Left lung (tissue), 4 donors: ENCODE measurements at regions not wholly inside any gene's neighbourhood (a gene's known extent, or its start where the extent isn't known, plus 50 kb on each side); places are given as distances from the start of the nearest gene placed in this dataset.

Experiments
- ATAC-seq: fragments of 200-7000 bp; cut with Tn5 transposase; one replicate; pipeline ENCODE4 v1.9.1; 2020; ENCODE audit warnings: moderate library complexity
- DNase-seq, 4 donors: peaks; one replicate each; pipeline ENCODE4 v3.0.0-alpha.2; 2013 to 2020
- H3K27ac ChIP-seq, 2 donors: fragments of 200-600 bp; sonication (generic) in 1 of 2; one replicate each; pipeline versions ENCODE4 v1.5.0 to v1.8.0; 2020 to 2021
- H3K27me3 ChIP-seq, 2 donors: fragments of 200-600 bp; sonication (generic) in 1 of 2; one replicate each; pipeline versions ENCODE4 v1.5.0 to v1.8.0; 2020 to 2021
- H3K36me3 ChIP-seq, 2 donors: fragments of 200-600 bp; sonication (generic) in 1 of 2; one replicate each; pipeline versions ENCODE4 v1.5.0 to v1.8.0; 2020 to 2021
- H3K4me1 ChIP-seq, 2 donors: fragments of 200-600 bp; one replicate each; pipeline ENCODE4 v1.8.0; 2021
- H3K4me3 ChIP-seq, 2 donors: fragments of 200-600 bp; sonication (generic) in 1 of 2; one replicate each; pipeline versions ENCODE4 v1.5.0 to v1.8.0; 2020 to 2021; ENCODE audit warnings: mild to moderate bottlenecking in 1 of 2
- H3K9me3 ChIP-seq, 2 donors: fragments of 200-600 bp; sonication (generic) in 1 of 2; one replicate each; pipeline versions ENCODE4 v1.5.0 to v1.8.0; 2020 to 2021
- intact Hi-C, 2 donors: fragments of 100-400 bp; cut with DNase I; formaldehyde crosslinking; loops; one replicate each; pipeline versions ENCODE4 v1.11.2 to v1.14.2; 2022
- TF ChIP-seq, protein P1 (sequence below), 2 donors: fragments of 200-600 bp; sonication (generic) in 1 of 2; IDR thresholded peaks; one replicate each; pipeline versions ENCODE4 v1.5.0 to v1.8.0; 2021; ENCODE audit warnings: antibody characterized with exemption in 2 of 2
- donor health status: DM: no; HTN: yes; CAD: no.
- donor health status: DM: no; HTN: no; CAD: no.

DNA sequence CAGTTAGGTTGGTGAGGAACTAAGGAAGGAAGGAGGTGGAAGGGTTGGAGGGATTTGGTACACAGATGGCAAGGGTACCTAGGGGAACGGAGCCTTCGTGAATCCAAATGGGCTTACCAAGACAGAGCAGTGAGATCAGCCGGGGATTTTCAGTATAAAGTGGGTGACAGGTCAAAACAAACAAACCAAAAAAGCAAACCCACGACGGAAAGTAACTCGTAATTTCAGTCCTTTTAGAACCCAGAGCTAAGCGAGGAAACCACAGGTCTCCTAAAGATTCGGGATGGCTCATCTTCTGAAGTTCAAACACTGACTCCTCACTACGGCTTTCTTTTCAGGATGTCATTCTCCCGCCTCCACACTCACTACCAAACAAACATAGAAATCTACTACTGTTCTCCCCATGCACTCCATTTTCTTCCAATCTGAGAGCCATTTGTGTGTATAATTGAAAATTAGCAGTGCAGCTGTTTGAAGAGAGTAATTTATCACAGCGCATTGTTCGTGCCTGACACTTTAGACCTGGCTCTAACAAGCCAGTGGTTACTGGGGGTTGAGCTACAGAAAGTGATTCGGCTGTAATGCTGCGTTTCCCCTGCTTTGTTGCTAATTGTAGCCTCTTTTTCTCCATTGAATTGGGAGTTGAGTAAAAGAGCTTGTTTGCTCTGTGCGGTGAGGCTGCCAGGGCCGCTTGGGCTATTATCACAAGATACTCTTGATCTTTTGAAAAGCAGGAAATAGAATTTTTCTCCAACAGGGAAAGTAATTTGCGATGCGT is 64.7 kb upstream of the CCDC39 start:
- DNase-seq, result peak in 1 of 4 donors; percentile 1
- intact Hi-C loops, result no loop called here

DNA sequence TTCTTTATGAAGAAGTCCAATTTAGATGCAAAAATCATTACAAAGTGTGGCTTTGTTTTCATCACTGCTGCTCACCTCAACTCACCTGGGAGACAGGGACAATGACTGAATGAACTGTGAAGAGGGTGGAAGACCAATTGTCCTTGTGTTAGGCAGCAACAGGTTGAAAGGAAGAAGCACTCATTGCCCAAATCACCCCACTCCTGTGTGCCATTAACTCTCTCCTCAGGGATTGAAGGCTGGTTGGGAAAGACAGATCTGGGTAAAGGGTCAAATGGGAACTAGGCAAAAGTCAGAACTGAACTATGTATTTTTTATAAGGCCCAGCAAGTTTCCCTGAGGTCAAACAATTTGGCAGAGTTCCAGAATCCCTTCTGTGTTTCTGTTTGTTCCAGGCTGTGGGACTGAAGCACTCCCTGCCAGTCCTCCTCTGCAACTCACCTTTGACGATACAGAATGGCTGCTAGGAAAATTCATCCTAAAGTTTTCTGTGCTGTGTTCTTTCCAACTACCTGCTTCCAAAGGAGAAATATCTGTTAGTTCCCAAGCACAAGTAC is 68.6 kb upstream of the CCDC39 start:
- no peak for ATAC-seq
- intact Hi-C loops, result no loop called here
- TF ChIP-seq, protein P1, sequence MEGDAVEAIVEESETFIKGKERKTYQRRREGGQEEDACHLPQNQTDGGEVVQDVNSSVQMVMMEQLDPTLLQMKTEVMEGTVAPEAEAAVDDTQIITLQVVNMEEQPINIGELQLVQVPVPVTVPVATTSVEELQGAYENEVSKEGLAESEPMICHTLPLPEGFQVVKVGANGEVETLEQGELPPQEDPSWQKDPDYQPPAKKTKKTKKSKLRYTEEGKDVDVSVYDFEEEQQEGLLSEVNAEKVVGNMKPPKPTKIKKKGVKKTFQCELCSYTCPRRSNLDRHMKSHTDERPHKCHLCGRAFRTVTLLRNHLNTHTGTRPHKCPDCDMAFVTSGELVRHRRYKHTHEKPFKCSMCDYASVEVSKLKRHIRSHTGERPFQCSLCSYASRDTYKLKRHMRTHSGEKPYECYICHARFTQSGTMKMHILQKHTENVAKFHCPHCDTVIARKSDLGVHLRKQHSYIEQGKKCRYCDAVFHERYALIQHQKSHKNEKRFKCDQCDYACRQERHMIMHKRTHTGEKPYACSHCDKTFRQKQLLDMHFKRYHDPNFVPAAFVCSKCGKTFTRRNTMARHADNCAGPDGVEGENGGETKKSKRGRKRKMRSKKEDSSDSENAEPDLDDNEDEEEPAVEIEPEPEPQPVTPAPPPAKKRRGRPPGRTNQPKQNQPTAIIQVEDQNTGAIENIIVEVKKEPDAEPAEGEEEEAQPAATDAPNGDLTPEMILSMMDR (IDR thresholded peaks at IDR 0.05), result no peak

More for the DNA sequence above, 64.7 kb upstream of the CCDC39 start:
- H3K4me3 ChIP-seq, result no peak overlapping the region
- ATAC-seq, result no peak
- H3K9me3 ChIP-seq, result no peaks in the 10 kb centered on the region
- no peaks in the 10 kb centered on the region for H3K27me3 ChIP-seq
- no peaks in the 10 kb centered on the region for H3K36me3 ChIP-seq
- TF ChIP-seq, protein P1 (IDR thresholded peaks at IDR 0.05), result no peak
- no peaks in the 10 kb centered on the region for H3K4me1 ChIP-seq
- no peak overlapping the region for H3K27ac ChIP-seq

DNA sequence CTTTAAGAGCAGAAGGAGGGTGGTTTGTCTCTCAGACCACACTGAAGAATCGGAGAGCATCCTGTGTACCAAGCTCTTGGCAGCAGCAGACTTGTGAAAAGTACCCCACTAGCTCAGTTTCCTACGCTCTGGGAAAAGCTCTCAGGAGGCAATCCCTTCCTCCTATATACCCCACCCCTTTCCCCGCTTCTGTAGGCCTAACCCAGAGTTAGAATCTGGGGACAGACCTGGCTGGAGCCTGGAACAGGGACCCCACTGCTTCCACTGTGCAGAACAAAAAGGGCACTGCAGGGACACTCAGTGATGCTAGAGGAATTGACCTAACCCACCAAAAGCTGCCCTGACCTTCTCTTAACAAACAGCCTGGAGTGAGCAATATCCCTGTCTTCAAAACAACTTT is 70.0 kb upstream of the CCDC39 start:
- no peaks in the 10 kb centered on the region for H3K9me3 ChIP-seq
- DNase-seq (no peak), ATAC-seq (no peak)
- TF ChIP-seq, protein P1 (IDR thresholded peaks at IDR 0.05), result no peak
- no peaks in the 10 kb centered on the region for H3K4me1 ChIP-seq
- H3K27me3 ChIP-seq, result no peaks in the 10 kb centered on the region
- intact Hi-C loops, result no loop called here
- H3K4me3 ChIP-seq, result no peak overlapping the region
- no peaks in the 10 kb centered on the region for H3K36me3 ChIP-seq
- H3K27ac ChIP-seq, result no peak overlapping the region

More for the DNA sequence above, 68.6 kb upstream of the CCDC39 start:
- Histone ChIP-seq H3K4me3 (no peak overlapping the region), H3K27me3 (no peaks in the 10 kb centered on the region), H3K4me1 (no peaks in the 10 kb centered on the region), H3K27ac (no peak overlapping the region), H3K9me3 (no peaks in the 10 kb centered on the region), H3K36me3 (no peaks in the 10 kb centered on the region)
- DNase-seq, result peak in 1 of 4 donors; percentile 1

DNA sequence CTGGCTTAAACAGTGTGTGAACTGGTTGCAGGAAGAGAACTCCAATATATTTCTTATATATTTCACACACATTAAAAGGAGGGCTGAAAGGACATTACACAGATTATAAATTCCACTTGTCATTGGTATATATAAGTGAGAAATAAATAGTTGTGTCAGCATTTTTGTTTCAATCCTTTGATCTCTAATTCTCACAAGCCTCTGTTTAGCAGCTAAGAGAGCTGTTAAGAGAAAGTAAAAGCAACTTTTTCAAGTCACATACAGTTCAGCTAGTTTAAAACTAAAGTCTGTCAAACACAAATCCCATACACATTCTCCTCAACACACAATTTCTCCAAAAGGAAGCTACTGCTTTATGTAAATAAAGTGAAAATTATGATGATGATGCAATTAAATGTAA is 70.5 kb upstream of the CCDC39 start:
- DNase-seq, result no peak
- Histone ChIP-seq H3K27me3 (no peaks in the 10 kb centered on the region), H3K4me1 (no peaks in the 10 kb centered on the region), H3K36me3 (no peaks in the 10 kb centered on the region), H3K27ac (no peak overlapping the region), H3K4me3 (no peak overlapping the region), H3K9me3 (no peaks in the 10 kb centered on the region)
- ATAC-seq, result no peak
- intact Hi-C loops, result no loop called here
- TF ChIP-seq, protein P1 (IDR thresholded peaks at IDR 0.05), result no peak

DNA sequence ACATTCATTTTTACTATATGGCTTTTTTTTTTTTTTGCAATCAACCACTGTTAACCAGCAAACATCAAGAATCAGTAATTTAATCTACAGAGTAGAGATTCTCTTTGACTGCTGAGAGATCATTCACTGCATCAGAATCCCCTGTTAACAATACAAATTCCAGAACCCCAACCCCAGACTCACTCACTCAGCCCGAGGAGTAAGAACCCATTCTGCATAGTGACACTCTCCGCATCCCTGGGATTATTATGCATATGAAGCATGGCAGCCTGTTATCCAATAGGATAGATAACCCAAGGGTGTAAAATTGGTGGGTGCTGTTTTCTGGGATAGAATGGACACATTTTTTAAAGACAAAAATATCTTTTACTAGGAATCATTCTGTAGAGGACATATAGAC is 76.3 kb upstream of the CCDC39 start:
- peaks cover 0 to 3% of the 10 kb centered on the region in 2 donors for H3K9me3 ChIP-seq
- no peak overlapping the region for H3K4me3 ChIP-seq
- H3K4me1 ChIP-seq, result no peaks in the 10 kb centered on the region
- TF ChIP-seq, protein P1 (IDR thresholded peaks at IDR 0.05), result no peak
- ATAC-seq, result no peak
- H3K27ac ChIP-seq, result no peak overlapping the region
- DNase-seq, result no peak
- H3K36me3 ChIP-seq, result no peaks in the 10 kb centered on the region
- intact Hi-C loops, result no loop called here
- H3K27me3 ChIP-seq, result no peaks in the 10 kb centered on the region
